ENCODE measurements at regions not wholly inside any gene's neighbourhood (a gene's known extent, or its start where the extent isn't known, plus 50 kb on each side); places are given as distances from the start of the nearest gene placed in this dataset.

- H3K4me1 Mint-ChIP-seq (ENCODE audit: unreplicated experiment): peaks cover 36% of the 10 kb centered on the region
- peaks cover 37% of the 10 kb centered on the region for H3K27me3 Mint-ChIP-seq
- no peaks in the 10 kb centered on the region for H3K36me3 Mint-ChIP-seq
- no peak for TF ChIP-seq CTCF (conservative IDR thresholded peaks at IDR 0.05)
- H3K27ac Mint-ChIP-seq: no peak overlapping the region
- no peak for DNase-seq (ENCODE audit: extremely low spot score, unreplicated experiment)
- peaks cover 6% of the 10 kb centered on the region for H3K9me3 Mint-ChIP-seq
- no peak overlapping the region for H3K4me3 Mint-ChIP-seq
Observed at GRCh38 chr15:69908590-69909420, 188.9 kb downstream of the TLE3 start.

- DNase-seq (ENCODE audit: extremely low spot score, unreplicated experiment): no peak
- Mint-ChIP-seq H3K4me1 (ENCODE audit: unreplicated experiment) (peaks cover 32% of the 10 kb centered on the region), H3K9me3 (peaks cover 6% of the 10 kb centered on the region), H3K36me3 (no peaks in the 10 kb centered on the region), H3K27ac (no peak overlapping the region), H3K4me3 (no peak overlapping the region), H3K27me3 (peaks cover 43% of the 10 kb centered on the region)
- no peak for TF ChIP-seq CTCF (conservative IDR thresholded peaks at IDR 0.05)
Observed at GRCh38 chr15:69909719-69910444, 187.8 kb downstream of the TLE3 start.

- H3K4me3 Mint-ChIP-seq: no peak overlapping the region
- no peak overlapping the region for H3K27ac Mint-ChIP-seq
- H3K27me3 Mint-ChIP-seq: peaks cover 42% of the 10 kb centered on the region
- H3K4me1 Mint-ChIP-seq (ENCODE audit: unreplicated experiment): peaks cover 32% of the 10 kb centered on the region
- peaks cover 6% of the 10 kb centered on the region for H3K9me3 Mint-ChIP-seq
- DNase-seq (ENCODE audit: extremely low spot score, unreplicated experiment): no peak
- no peaks in the 10 kb centered on the region for H3K36me3 Mint-ChIP-seq
- no peak for TF ChIP-seq CTCF (conservative IDR thresholded peaks at IDR 0.05)
Observed at GRCh38 chr15:69910514-69910913, 187.2 kb downstream of the TLE3 start.

- Mint-ChIP-seq H3K27me3 (peaks cover 42% of the 10 kb centered on the region), H3K4me3 (no peak overlapping the region), H3K4me1 (ENCODE audit: unreplicated experiment) (peaks cover 32% of the 10 kb centered on the region), H3K27ac (no peak overlapping the region), H3K9me3 (peaks cover 6% of the 10 kb centered on the region), H3K36me3 (no peaks in the 10 kb centered on the region)
- no peak for DNase-seq (ENCODE audit: extremely low spot score, unreplicated experiment)
- no peak for TF ChIP-seq CTCF (conservative IDR thresholded peaks at IDR 0.05)
Observed at GRCh38 chr15:69912116-69912515, 185.6 kb downstream of the TLE3 start.

- no peak overlapping the region for H3K4me3 Mint-ChIP-seq
- H3K4me1 Mint-ChIP-seq (ENCODE audit: unreplicated experiment): peaks cover 26% of the 10 kb centered on the region
- H3K27me3 Mint-ChIP-seq: peaks cover 39% of the 10 kb centered on the region
Observed at GRCh38 chr15:69914040-69914439, 183.7 kb downstream of the TLE3 start.

More at GRCh38 chr15:69914040-69914439, 183.7 kb downstream of the TLE3 start:
- Mint-ChIP-seq H3K27ac (no peak overlapping the region), H3K9me3 (peaks cover 6% of the 10 kb centered on the region), H3K36me3 (no peaks in the 10 kb centered on the region)
- TF ChIP-seq CTCF (conservative IDR thresholded peaks at IDR 0.05): no peak
- DNase-seq (ENCODE audit: extremely low spot score, unreplicated experiment): no peak

Data from type B pancreatic cell (in vitro differentiated cells).